Muscle of arm (tissue), 1 donor: ENCODE measurements at regions not wholly inside any gene's neighbourhood (a gene's known extent, or its start where the extent isn't known, plus 50 kb on each side); places are given as distances from the start of the nearest gene placed in this dataset.

Source experiments
- DNase-seq: peaks from one replicate; pipeline ENCODE4 v3.0.0-alpha.2; 2013

DNA sequence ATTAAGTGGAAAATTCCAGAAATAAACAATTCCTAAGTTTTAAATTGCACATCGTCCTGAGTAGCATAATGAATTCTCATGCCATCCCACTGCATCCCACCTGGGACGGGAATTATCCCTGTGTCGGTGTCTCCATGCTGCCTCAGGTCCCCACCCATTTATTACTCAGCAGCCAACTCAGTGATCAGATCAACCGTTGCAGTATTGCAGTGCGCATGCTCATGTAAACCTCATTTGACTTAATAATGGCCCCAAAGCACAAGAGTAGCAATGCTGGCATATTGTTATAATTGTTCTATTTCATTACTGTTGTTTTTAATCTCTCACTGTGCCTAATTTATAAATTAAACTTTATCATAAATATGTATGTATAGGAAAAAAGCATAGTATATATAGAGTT, 214.4 kb downstream of the METTL4 start:
- no peak for DNase-seq

DNA sequence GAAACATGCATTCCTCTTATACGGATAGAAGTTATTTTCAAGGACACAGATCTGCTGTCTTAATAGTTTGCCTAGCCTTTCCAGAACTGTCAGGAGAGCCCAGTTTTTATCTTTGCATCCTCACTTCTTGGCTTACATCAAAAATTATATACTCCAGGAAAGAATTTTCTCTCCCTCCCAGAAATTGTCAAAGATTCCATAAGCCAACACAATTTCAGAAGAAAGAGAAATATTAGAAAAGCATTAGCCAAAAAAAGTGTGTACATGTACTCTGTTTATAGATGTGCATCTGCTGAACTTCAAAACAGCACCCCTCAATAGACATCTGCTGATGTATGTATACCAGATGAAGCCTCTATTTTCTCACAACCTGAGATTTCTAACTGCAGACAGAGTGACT, 210.4 kb downstream of the METTL4 start:
- DNase-seq, result peak; percentile 33

DNA sequence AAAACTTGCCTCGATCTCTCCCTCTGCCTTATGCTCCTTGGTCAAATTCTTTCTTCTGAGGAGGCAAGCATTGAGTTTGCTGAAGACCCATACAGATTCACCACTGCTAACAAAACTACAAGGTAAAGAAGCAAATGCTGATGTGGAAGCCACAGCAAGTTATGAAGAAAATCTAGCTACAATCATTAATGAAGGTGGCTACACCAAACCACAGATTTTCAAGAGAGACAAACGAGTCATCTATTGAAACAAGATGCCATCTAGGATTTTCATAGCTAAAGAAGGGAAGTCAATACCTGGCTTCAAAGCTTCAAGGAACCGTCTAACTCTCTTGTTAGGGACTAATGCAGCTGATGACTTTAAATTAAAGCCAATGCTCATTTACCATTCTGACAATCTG, 203.2 kb downstream of the METTL4 start:
- DNase-seq, result no peak

DNA sequence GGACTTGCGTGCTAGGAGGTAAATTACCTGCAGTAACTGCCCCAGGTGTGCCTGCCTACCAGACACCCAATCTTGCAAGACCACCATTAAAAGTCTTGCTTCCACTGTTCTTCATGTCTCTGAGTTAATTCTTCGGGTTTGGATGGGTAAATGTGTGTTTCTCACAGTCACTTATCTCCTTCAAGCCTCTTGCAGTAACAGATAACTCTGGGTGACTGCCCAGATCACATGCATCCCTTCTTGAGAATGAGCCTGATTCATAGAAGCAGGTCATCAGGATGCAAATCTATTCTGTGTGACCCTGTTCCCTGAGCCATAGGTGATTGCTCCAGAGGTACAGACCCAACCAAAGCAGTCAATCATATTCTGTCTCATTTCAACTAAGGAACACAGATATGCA, 194.6 kb downstream of the METTL4 start:
- no peak for DNase-seq

DNA sequence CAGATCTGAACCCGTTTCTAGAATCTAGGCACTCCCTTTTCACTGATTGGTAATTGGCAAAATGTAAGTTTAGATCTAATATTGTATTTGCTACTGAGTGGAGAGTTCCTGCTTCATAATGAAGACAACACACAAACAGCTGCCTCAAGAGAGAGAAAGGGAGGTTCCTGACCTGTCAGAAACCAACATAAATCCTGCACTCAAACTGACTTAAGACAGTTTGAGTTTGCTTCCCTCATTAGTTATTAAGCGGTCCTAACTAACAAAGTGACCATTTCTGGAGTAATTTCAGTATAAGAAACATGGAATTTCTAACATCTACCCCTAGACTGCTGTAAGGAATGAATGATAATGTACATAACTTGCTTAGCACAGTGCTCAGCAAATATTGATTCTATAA, 191.2 kb downstream of the METTL4 start:
- DNase-seq, result no peak

DNA sequence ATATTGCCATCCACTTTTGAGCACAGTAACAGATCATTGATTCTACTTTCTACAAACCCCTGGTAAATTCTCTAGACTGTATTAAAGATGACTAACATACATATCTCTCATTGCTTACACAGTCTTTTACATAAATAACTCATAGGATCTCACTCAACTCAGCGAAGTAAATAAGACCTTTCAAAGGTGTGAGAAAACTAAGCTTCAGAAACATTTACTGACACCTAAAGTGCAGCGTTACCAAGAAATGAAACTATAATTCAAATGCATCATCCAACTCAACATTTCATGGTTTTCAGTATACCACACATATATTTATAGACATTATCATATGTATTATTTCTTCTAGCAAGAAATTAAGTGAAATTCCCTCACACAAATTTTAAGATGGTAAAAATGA, 189.8 kb downstream of the METTL4 start:
- no peak for DNase-seq

DNA sequence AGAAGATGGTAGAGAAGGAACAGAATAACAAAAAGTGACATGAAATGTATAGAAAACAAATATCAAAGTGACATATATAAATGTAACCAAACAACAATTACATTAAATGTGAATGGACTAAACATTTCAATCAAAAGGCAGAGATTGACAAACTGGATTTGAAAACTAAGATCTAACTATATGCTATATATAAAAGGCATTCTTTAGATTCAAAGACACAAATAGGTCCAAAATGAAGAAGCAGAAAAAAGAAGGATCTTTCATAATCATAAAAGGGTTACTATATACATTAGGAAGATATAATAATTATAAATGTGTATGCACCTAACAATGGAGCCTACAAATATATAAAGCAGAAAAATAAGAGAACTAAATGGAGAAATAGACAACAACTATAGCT, 183.7 kb downstream of the METTL4 start:
- no peak for DNase-seq

DNA sequence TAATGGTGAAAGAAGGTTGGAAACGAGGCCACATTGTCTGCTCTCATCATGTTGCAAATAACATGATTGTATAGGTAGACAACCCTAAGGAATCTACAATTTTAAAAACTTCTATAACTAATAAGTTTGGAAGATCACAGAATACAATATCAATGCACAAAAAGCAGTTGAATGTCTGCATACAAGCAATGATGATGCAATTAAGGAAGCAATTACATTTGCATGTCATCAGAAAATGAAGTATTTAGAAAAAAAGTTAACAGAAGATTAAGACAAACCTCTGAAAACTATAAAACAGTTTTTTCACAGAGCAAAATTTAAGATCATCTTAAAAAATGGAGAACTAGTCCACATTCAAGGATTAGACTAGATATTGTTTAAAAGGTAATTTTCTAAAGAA, 181.1 kb downstream of the METTL4 start:
- no peak for DNase-seq

DNA sequence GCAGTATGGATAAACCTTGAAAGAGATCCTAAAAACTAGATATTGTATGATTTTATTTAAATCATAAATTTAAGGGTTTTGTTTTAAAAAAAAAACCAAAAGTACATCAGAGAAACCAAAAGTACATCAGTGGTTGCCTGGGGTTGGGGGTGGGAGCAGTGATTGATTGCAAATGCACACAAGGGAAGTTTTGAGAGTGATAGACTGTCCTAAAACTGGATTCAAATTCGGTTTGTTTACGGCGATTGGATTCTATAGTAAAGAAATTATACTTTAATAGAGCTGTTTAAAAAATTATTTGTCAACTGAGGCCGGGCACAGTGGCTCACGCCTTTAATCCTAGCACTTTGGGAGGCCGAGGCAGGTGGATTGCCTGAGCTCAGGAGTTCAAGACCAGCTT, 179.8 kb downstream of the METTL4 start:
- no peak for DNase-seq

DNA sequence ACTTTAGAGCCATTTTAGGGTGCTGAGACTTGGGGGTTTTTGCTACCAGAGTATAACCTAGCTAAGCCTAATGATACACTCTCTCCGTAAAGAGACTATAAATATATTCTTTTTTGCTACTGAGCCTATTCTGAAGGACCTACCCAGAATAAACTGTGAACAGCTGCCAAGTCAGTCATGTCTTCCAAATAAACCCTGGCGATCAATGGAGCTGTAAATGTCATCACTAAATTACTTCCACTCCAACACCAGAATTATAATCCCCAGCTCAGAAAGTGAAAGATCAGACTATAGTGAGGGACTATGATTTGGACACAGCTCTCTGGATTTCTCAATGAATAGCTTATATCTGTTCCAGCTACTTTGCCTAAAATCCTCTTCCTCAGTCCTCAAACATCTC, 178.9 kb downstream of the METTL4 start:
- DNase-seq, result peak; percentile 54

DNA sequence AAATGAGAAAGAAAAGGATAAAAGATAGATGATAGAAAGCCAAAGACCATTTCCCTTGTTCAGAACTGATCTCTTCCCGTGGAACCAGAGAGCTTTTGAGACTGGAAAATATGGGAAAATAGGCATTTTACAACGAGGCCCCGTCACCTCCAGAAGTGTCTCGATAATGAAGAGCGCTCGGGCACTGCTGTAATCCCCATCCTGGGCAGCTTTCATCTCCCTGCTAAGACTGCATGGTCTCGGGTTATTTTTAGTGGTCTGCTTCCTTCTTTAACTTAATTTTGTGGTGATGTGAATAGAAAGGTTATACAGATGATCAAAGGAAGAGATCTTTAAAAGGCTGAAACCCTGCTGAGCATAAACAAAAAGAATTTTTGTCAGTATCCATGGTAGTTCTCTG, 176.6 kb downstream of the METTL4 start:
- DNase-seq, result no peak

DNA sequence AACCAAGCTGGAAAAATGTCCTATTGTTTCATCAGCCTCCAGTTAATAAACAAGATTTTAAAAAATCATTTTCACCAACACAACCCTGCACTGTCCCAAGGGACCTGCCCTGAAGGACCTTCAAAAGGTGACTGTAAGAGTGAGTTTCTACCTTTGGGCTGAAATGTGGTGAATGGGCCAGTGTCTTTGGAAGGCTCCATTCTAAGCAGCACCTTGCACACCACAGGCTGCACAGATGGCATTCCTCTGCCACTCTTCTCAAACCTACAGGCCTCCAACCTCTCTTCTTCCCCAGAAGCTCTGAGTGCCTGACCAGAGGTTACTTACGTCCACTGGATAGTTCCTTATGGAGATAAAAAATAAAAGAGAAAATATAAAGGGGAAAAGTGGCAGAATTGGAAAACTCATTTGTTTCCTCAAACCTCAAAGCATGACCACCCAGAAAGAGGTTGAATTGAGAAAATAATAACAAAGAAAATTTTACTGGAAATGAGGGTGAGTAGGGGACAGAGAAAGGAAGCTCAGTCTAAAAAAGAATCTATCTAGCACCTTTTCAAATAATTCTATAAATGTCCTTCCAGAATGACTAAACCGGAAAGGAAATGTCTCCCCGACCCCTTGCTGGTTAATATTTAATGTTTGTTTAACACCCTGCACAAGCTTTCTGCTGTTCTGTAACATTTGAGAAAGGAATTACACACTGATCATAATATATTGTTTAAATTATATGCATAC, 175.7 kb downstream of the METTL4 start:
- no peak for DNase-seq

DNA sequence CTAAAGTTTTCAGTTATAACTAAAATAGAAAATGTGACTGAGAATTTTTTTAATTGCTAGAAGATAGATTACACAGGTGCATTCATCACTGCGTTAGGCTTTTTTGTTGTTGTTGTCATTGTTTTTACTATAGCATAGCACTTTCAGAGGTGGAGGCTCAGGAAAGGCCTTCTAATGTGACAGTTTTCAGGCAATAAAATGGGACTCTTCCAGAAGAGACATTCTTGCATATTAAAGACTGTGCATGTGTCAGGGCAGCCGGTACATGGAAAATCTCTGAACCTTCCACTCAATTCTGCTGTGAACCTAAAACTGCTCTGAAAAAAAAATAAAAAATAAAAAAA, 175.2 kb downstream of the METTL4 start:
- no peak for DNase-seq

DNA sequence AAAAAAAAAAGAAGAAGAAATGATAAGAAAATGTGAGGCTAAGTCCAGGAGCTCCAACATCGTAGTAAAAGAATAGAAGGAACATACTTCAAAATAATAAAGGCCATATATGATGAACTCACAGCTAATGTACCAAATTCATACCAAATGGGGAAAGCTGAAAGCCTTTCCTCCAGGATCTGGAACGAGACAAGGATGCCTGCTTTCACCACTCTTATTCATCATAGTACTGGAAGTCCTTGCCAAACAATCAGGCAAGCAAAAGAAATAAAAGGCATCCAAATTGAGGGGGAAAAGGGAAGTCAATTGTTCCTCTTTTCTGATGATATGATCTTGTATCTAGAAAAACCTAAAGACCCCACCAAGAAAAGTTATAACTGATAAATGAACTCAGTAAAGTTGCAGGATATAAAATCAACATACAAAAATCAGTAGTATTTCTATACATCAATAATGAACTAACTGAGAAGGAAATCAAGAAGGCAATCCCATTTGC, 170.6 kb downstream of the METTL4 start:
- DNase-seq, result no peak

DNA sequence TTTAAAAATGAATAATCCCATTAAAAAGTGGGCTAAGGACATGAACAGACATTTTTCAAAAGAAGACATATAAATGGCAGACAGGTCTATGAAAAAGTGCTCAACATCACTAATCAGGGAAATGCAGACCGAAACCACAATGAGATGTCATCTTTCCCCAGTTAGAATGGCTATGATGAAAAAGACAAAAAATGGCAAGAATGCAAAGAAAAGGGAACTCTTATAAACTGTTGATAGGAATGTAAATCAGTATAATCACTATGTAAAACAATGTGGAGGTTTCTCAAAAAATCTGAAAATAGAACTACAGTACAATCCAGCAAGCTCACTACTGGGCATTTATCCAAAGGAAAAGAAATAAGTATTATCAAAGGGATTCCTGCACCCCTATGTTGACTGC, 169.2 kb downstream of the METTL4 start:
- no peak for DNase-seq

DNA sequence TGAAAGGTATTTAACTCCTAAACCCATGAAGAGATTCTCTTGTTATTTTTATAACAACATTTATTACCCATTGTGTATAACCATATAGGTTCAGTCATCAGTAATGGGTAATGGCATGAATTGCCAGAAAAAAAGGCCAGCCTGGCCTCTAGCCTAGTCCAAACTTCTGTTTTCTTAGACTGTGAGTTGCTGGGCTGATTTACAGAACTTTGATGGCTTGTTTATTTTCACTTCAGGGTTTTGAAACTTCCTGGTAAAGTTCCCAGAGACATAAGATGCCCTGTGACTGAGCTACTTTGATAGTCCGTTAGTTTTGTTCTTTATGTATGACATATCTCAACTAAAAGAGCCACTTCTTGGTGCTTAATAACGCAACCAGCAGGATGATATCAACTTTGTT, 164.8 kb downstream of the METTL4 start:
- DNase-seq, result no peak

DNA sequence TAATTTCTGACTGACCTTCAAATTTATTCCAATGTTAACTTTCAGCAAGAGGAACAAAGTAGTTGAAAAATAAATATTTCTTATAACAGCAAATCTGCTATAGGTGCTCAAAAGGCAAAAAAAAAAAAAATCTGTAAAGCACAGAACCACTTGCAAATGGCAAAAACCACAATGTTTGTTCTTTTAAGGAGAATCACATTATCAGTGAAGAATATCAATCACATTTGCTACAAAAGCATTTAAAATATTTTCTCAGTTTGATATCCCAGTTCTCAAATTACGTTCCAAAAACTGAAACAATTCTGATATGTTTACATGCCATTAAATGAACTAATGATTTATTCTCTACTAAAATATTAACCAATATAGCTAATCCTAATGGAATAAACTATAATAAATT, 163.3 kb downstream of the METTL4 start:
- DNase-seq, result no peak

DNA sequence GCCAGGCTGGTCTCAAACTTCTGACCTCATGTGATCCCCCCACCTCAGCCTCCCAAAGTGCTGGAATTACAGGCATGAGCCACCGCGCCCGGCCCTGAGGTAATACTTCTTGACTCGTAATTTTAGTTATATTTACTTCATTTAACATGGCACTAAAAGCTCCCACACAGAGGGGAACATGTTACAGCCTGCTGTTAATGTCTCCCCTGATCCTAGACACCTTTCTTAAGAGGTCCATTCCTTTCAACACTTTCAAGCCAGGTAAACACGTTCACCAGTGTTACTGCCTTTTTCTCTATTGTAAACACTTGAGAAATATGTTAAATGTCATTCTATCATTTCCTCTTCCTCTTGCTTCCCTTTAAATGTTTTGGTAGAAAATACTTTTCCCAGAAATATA, 161.4 kb downstream of the METTL4 start:
- no peak for DNase-seq

DNA sequence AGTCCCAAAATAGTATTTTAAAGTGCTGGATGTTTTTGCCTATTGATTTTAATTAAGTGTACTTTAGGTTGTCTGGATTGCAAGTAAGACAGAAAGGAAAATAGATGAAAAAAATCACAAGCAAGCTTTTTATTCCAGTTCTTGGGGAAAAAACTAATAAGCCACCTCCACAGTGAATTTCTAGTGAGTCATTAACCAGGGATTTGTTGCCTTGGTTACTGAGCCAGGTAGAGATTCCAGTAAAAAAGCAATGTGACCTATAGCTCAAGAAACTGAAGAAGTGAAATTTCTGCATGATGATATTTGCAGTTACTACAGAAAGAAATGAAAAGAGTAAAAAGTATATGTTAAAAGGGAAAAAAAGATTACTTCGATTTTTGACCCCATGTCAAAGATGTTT, 160.6 kb downstream of the METTL4 start:
- DNase-seq, result no peak

DNA sequence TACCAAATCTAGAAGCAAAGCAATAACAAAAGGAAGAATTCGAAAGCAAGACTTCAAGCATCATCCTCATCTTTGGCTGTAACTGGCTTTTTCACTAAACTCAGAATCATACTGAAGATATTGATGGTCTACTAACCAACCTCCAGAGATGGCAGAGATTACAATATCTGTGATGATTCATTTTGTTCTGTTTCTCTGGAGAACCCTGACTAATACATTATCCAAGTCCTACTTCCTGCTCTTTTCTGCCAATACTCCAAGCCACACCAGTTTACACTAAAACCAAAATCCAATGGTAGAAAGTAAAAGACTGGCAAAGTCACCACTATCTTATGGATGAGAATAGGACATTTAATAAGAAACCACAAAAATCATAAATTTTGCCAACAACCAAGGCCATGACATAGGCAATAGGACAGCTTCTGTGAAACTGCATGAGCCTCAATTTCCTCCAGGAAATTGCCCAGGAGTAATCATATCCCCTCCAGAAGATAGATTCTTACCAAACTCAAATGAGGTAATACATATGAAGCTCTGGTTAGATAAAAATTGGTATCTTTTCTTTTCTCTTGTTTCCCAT, 159.8 kb downstream of the METTL4 start:
- no peak for DNase-seq

DNA sequence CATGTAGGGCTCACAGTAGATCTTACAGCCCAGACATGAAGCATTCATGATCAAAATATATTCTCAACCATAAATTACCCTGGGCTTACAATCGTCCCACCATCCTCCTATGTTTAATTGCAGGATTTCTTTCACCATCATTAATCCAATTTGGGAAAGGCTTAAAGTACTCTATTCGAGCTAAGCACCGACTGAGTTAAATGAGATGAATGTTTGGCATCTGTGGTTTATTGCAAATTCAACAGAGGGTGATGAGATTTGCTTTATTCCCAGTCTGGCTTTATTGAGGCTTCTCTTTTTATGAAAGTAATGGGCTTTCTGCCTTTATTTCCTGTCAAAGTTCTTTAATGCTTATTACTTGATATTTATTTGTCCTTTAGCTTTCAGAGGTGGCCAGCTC, 159.0 kb downstream of the METTL4 start:
- DNase-seq, result no peak

DNA sequence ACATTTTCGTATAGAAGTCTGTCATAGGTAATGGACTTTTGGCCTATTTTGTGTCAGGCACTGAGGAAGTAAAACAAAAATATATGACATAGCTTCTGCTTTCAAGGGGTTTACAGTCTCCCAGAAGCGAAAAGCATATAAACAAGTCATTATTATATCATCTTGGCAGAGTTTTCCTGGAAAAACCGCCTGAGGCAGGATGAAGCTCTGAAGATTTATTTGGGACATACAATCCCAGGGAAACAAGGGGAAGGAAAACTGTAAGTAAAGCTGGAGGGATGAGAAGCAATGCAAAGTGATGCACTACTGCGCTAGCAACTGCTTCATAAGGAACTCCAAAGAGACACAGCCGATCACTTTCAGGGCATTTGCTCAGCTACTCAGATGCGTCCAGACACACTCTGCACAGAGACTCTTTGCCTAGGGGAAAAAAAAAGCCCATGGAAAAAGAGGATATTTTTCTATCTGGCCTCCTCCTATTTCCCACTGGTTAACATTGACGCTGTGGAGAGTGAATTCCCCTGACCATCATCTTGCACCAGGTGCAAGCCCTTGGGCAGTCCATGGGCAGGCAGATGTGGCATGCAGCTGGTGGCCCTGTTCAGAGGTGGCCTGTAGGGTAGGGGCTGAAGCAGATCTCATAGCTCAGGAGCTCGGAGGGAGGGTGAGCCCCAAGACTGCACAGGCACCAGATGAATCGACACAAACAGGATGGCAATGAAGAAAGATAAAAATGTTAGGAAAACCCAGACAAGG, 158.1 kb downstream of the METTL4 start:
- DNase-seq, result peak; percentile 46

DNA sequence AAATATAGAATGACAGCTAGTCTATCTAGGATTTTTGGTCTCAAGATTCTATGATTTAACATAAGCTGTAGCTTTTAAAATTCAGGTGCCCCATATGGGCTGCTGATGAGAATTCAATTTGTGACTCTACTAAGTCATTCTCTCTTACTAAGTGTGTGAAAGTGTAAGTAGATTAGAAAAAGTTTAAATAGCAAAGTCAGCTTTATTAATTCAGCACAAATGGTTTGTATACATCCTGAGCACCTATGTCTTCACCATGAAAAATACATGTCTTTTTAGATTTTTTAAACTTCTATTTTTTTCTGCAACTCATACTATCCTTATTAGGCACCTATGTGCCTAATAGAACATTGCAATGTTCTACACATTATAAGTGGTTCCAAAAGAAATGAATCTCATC, 157.1 kb downstream of the METTL4 start:
- DNase-seq, result no peak
